ENCODE measurements at regions not wholly inside any gene's neighbourhood (a gene's known extent, or its start where the extent isn't known, plus 50 kb on each side); places are given as distances from the start of the nearest gene placed in this dataset.

- TF ChIP-seq CTCF (conservative IDR thresholded peaks at IDR 0.05; ENCODE audit: low read depth, low read length) (no peak), EZH2 (IDR thresholded peaks at IDR 0.05; ENCODE audit: borderline replicate concordance, low read depth, low read length, poor library complexity, severe bottlenecking) (no peak)
Observed at GRCh38 chr2:81073412-81073811, 768.9 kb upstream of the LRRTM1 start.

All from A673 (cell line).